ENCODE measurements at regions not wholly inside any gene's neighbourhood (a gene's known extent, or its start where the extent isn't known, plus 50 kb on each side); places are given as distances from the start of the nearest gene placed in this dataset.

DNA sequence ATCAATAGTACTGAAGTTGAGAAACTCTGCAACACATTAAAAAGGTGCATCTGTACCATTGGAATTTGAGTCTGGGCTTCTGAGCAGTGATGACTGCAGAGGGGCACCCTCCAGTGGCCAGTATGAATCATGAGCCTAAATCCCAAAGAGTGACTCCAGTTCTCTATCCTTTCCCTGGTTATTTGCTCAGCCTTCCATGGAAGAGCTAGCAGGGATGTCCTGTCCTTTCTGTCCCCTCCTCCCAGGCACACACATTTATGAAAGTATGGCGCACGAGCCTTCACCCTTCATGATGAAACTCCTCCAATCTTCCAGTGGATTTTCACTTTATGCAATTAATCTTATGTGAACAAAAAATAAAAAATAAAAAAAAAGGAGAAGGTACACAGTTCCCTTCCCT, 81.0 kb downstream of the ESM1 start:
- H3K36me3 ChIP-seq (ENCODE audit: control insufficient read depth, insufficient read depth, low read length): no peaks in the 10 kb centered on the region
- H3K4me1 ChIP-seq (ENCODE audit: control insufficient read depth, insufficient read depth, low read length): no peaks in the 10 kb centered on the region
- no peak overlapping the region for H3K27ac ChIP-seq (ENCODE audit: insufficient read depth, low read depth, low read length, poor library complexity, severe bottlenecking)
- H3K9me3 ChIP-seq (ENCODE audit: control insufficient read depth, low read length): no peaks in the 10 kb centered on the region
- WGBS, 2 experiments: 50% methylated on average over 2 of the region's 2 CpGs
- no peaks in the 10 kb centered on the region for H3K27me3 ChIP-seq (ENCODE audit: control insufficient read depth, insufficient read depth, low read length, poor library complexity, severe bottlenecking)
- no peak overlapping the region for H3K4me3 ChIP-seq (ENCODE audit: insufficient read depth, low read depth, low read length)

GRCh38 chr5:54902791-54903473, 82.5 kb downstream of the ESM1 start:
- Histone ChIP-seq H3K27me3 (ENCODE audit: control insufficient read depth, insufficient read depth, low read length, poor library complexity, severe bottlenecking) (no peaks in the 10 kb centered on the region), H3K36me3 (ENCODE audit: control insufficient read depth, insufficient read depth, low read length) (no peaks in the 10 kb centered on the region), H3K4me3 (ENCODE audit: insufficient read depth, low read depth, low read length) (no peak overlapping the region), H3K27ac (ENCODE audit: insufficient read depth, low read depth, low read length, poor library complexity, severe bottlenecking) (no peak overlapping the region), H3K4me1 (ENCODE audit: control insufficient read depth, insufficient read depth, low read length) (no peaks in the 10 kb centered on the region), H3K9me3 (ENCODE audit: control insufficient read depth, low read length) (no peaks in the 10 kb centered on the region)
- WGBS, 2 experiments: 81 to 82% methylated on average over 1 to 2 of the region's 2 CpGs

- Histone ChIP-seq H3K4me3 (ENCODE audit: insufficient read depth, low read depth, low read length) (no peak overlapping the region), H3K9me3 (ENCODE audit: control insufficient read depth, low read length) (no peaks in the 10 kb centered on the region), H3K27ac (ENCODE audit: insufficient read depth, low read depth, low read length, poor library complexity, severe bottlenecking) (no peak overlapping the region), H3K4me1 (ENCODE audit: control insufficient read depth, insufficient read depth, low read length) (no peaks in the 10 kb centered on the region), H3K36me3 (ENCODE audit: control insufficient read depth, insufficient read depth, low read length) (no peaks in the 10 kb centered on the region), H3K27me3 (ENCODE audit: control insufficient read depth, insufficient read depth, low read length, poor library complexity, severe bottlenecking) (no peaks in the 10 kb centered on the region)
- 89% methylated on average over 13 of the region's 13 CpGs for WGBS, 2 experiments
Measured at GRCh38 chr5:54900984-54901725, 84.2 kb downstream of the ESM1 start.

- H3K27me3 ChIP-seq (ENCODE audit: control insufficient read depth, insufficient read depth, low read length, poor library complexity, severe bottlenecking): no peaks in the 10 kb centered on the region
- 75 to 84% methylated on average over 7 of the region's 10 CpGs for WGBS, 2 experiments
- no peaks in the 10 kb centered on the region for H3K9me3 ChIP-seq (ENCODE audit: control insufficient read depth, low read length)
- no peak overlapping the region for H3K4me3 ChIP-seq (ENCODE audit: insufficient read depth, low read depth, low read length)
- no peaks in the 10 kb centered on the region for H3K36me3 ChIP-seq (ENCODE audit: control insufficient read depth, insufficient read depth, low read length)
- H3K27ac ChIP-seq (ENCODE audit: insufficient read depth, low read depth, low read length, poor library complexity, severe bottlenecking): no peak overlapping the region
- H3K4me1 ChIP-seq (ENCODE audit: control insufficient read depth, insufficient read depth, low read length): no peaks in the 10 kb centered on the region
Measured at GRCh38 chr5:54897001-54897400, 88.4 kb downstream of the ESM1 start.

DNA sequence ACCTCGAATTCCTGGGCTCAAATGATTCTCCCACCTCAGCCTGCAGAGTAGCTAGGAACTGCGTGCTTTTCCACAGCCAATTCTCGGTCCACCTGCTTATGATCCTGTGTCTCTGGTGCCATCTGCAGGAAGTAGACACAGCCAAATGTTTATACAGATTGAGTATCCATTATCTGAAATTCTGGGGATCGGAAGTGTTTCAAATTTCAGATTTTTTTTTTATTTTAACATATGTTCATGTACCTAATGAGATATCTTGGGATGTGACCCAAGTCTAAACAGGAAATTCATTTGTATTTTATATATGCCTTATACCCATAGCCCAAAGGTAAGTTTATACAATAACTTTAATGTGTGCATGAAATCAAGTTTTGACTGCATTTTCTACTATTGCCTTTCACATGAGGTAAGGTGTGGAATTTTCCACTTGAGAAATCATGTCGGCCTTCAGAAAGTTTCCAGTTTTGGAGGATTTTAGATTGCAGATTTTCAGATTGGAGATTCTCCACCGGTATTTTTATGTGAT, 89.5 kb downstream of the ESM1 start:
- Histone ChIP-seq H3K4me1 (ENCODE audit: control insufficient read depth, insufficient read depth, low read length) (no peaks in the 10 kb centered on the region), H3K9me3 (ENCODE audit: control insufficient read depth, low read length) (no peaks in the 10 kb centered on the region), H3K27ac (ENCODE audit: insufficient read depth, low read depth, low read length, poor library complexity, severe bottlenecking) (no peak overlapping the region), H3K4me3 (ENCODE audit: insufficient read depth, low read depth, low read length) (no peak overlapping the region), H3K27me3 (ENCODE audit: control insufficient read depth, insufficient read depth, low read length, poor library complexity, severe bottlenecking) (no peaks in the 10 kb centered on the region), H3K36me3 (ENCODE audit: control insufficient read depth, insufficient read depth, low read length) (no peaks in the 10 kb centered on the region)
- WGBS, 2 experiments: 61 to 66% methylated on average over 5 of the region's 6 CpGs

- 84 to 91% methylated on average over 3 of the region's 3 CpGs for WGBS, 2 experiments
- Histone ChIP-seq H3K27me3 (ENCODE audit: control insufficient read depth, insufficient read depth, low read length, poor library complexity, severe bottlenecking) (no peaks in the 10 kb centered on the region), H3K9me3 (ENCODE audit: control insufficient read depth, low read length) (no peaks in the 10 kb centered on the region), H3K36me3 (ENCODE audit: control insufficient read depth, insufficient read depth, low read length) (no peaks in the 10 kb centered on the region), H3K4me1 (ENCODE audit: control insufficient read depth, insufficient read depth, low read length) (no peaks in the 10 kb centered on the region), H3K27ac (ENCODE audit: insufficient read depth, low read depth, low read length, poor library complexity, severe bottlenecking) (no peak overlapping the region), H3K4me3 (ENCODE audit: insufficient read depth, low read depth, low read length) (no peak overlapping the region)
Measured at GRCh38 chr5:54894957-54895815, 90.2 kb downstream of the ESM1 start.

GRCh38 chr5:54889826-54890225, 95.6 kb downstream of the ESM1 start:
- Histone ChIP-seq H3K27ac (ENCODE audit: insufficient read depth, low read depth, low read length, poor library complexity, severe bottlenecking) (no peak overlapping the region), H3K27me3 (ENCODE audit: control insufficient read depth, insufficient read depth, low read length, poor library complexity, severe bottlenecking) (peaks cover 5% of the 10 kb centered on the region), H3K4me1 (ENCODE audit: control insufficient read depth, insufficient read depth, low read length) (no peaks in the 10 kb centered on the region), H3K9me3 (ENCODE audit: control insufficient read depth, low read length) (no peaks in the 10 kb centered on the region), H3K4me3 (ENCODE audit: insufficient read depth, low read depth, low read length) (no peak overlapping the region), H3K36me3 (ENCODE audit: control insufficient read depth, insufficient read depth, low read length) (no peaks in the 10 kb centered on the region)
- WGBS, 2 experiments: 93 to 99% methylated on average over 1 of the region's 1 CpG

GRCh38 chr5:54887663-54888062, 97.7 kb downstream of the ESM1 start:
- Histone ChIP-seq H3K36me3 (ENCODE audit: control insufficient read depth, insufficient read depth, low read length) (no peaks in the 10 kb centered on the region), H3K27ac (ENCODE audit: insufficient read depth, low read depth, low read length, poor library complexity, severe bottlenecking) (no peak overlapping the region), H3K9me3 (ENCODE audit: control insufficient read depth, low read length) (no peaks in the 10 kb centered on the region), H3K27me3 (ENCODE audit: control insufficient read depth, insufficient read depth, low read length, poor library complexity, severe bottlenecking) (peaks cover 26% of the 10 kb centered on the region), H3K4me3 (ENCODE audit: insufficient read depth, low read depth, low read length) (no peak overlapping the region), H3K4me1 (ENCODE audit: control insufficient read depth, insufficient read depth, low read length) (no peaks in the 10 kb centered on the region)
- WGBS, 2 experiments: 91 to 100% methylated on average over 1 of the region's 1 CpG

GRCh38 chr5:54886866-54887265, 98.5 kb downstream of the ESM1 start:
- Histone ChIP-seq H3K27ac (ENCODE audit: insufficient read depth, low read depth, low read length, poor library complexity, severe bottlenecking) (no peak overlapping the region), H3K9me3 (ENCODE audit: control insufficient read depth, low read length) (no peaks in the 10 kb centered on the region), H3K27me3 (ENCODE audit: control insufficient read depth, insufficient read depth, low read length, poor library complexity, severe bottlenecking) (peaks cover 34% of the 10 kb centered on the region), H3K4me3 (ENCODE audit: insufficient read depth, low read depth, low read length) (no peak overlapping the region), H3K36me3 (ENCODE audit: control insufficient read depth, insufficient read depth, low read length) (no peaks in the 10 kb centered on the region), H3K4me1 (ENCODE audit: control insufficient read depth, insufficient read depth, low read length) (no peaks in the 10 kb centered on the region)
- 85 to 92% methylated on average over 1 of the region's 1 CpG for WGBS, 2 experiments

DNA sequence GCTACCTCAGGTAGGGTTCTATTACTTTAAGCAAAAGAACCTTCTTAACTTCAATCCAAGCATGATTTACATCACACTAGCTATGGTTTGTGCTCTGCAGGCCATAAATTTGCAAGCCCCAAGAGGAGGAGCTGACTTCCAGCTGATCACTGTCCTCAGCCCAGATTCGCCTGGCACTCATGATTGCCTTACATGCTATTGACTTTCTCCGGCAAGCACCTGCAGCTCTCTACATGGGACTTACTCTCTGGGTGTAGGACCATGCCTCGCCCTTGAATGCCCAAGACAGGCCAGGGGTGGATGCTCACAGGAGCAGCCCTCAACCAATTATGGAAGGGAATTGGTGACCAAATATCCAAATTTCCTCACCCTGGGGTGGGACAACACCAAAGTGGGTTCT, 99.8 kb downstream of the ESM1 start:
- Histone ChIP-seq H3K4me3 (ENCODE audit: insufficient read depth, low read depth, low read length) (no peak overlapping the region), H3K9me3 (ENCODE audit: control insufficient read depth, low read length) (no peaks in the 10 kb centered on the region), H3K4me1 (ENCODE audit: control insufficient read depth, insufficient read depth, low read length) (no peaks in the 10 kb centered on the region), H3K36me3 (ENCODE audit: control insufficient read depth, insufficient read depth, low read length) (no peaks in the 10 kb centered on the region), H3K27me3 (ENCODE audit: control insufficient read depth, insufficient read depth, low read length, poor library complexity, severe bottlenecking) (peaks cover 37% of the 10 kb centered on the region), H3K27ac (ENCODE audit: insufficient read depth, low read depth, low read length, poor library complexity, severe bottlenecking) (no peak overlapping the region)
- 89 to 94% methylated on average over 3 of the region's 3 CpGs for WGBS, 2 experiments
